H9 (cell line): ENCODE measurements at regions not wholly inside any gene's neighbourhood (a gene's known extent, or its start where the extent isn't known, plus 50 kb on each side); places are given as distances from the start of the nearest gene placed in this dataset.

Source experiments
- DNase-seq: peaks from one replicate; pipeline ENCODE4 v3.0.0-alpha.2; 2017
- H2AFZ ChIP-seq: one replicate; pipeline ENCODE4 v1.6.1; 2013; ENCODE audit warnings: mild to moderate bottlenecking, low read length, control low read depth, moderate library complexity
- H2AK5ac ChIP-seq: 2 replicates; pipeline ENCODE4 v1.6.1; 2013; ENCODE audit warnings: low read length, control low read depth, mixed read lengths; ENCODE audit not compliant: insufficient read length
- H2BK120ac ChIP-seq: one replicate; pipeline ENCODE4 v1.6.1; 2013; ENCODE audit warnings: low read depth, mild to moderate bottlenecking, low read length, control low read depth, inconsistent platforms; ENCODE audit not compliant: poor library complexity, severe bottlenecking
- H2BK12ac ChIP-seq: 2 replicates; pipeline ENCODE4 v1.6.1; 2013; ENCODE audit warnings: low read length, control low read depth, mixed read lengths, low read depth; ENCODE audit not compliant: insufficient read length
- H2BK15ac ChIP-seq: 2 replicates; pipeline ENCODE4 v1.6.1; 2013; ENCODE audit warnings: low read depth, low read length, control low read depth
- H2BK20ac ChIP-seq: one replicate; pipeline ENCODE4 v1.6.1; 2013; ENCODE audit warnings: low read depth, mild to moderate bottlenecking, low read length, control low read depth, inconsistent platforms; ENCODE audit not compliant: poor library complexity, severe bottlenecking
- H2BK5ac ChIP-seq: 2 replicates; pipeline ENCODE4 v1.6.1; 2013; ENCODE audit warnings: low read length, control low read depth, mixed read lengths; ENCODE audit not compliant: insufficient read length
- H3K14ac ChIP-seq: 2 replicates; pipeline ENCODE4 v1.6.1; 2013; ENCODE audit warnings: low read length, control low read depth; ENCODE audit not compliant: insufficient read depth
- H3K18ac ChIP-seq: 2 replicates; pipeline ENCODE4 v1.6.1; 2013; ENCODE audit warnings: low read depth, mild to moderate bottlenecking, mixed read lengths, low read length, control low read depth; ENCODE audit not compliant: insufficient read length
- H3K23ac ChIP-seq: 2 replicates; pipeline ENCODE4 v1.6.1; 2013; ENCODE audit warnings: low read length, control low read depth, mixed read lengths, low read depth; ENCODE audit not compliant: insufficient read length
- H3K23me2 ChIP-seq: 2 replicates; pipeline ENCODE4 v1.6.1; 2013; ENCODE audit warnings: low read depth, mild to moderate bottlenecking, mixed read lengths, low read length, control low read depth; ENCODE audit not compliant: insufficient read length, poor library complexity, severe bottlenecking
- H3K27ac ChIP-seq: 2 replicates; pipeline ENCODE4 v1.5.1; 2013; ENCODE audit warnings: low read length, control low read depth, mixed read lengths, low read depth; ENCODE audit not compliant: insufficient read length
- H3K27me3 ChIP-seq: 2 replicates; pipeline ENCODE4 v1.6.1; 2013; ENCODE audit warnings: low read length, control low read depth, inconsistent platforms; ENCODE audit not compliant: insufficient read depth
- H3K4ac ChIP-seq: 2 replicates; pipeline ENCODE4 v1.6.1; 2013; ENCODE audit warnings: low read depth, mild to moderate bottlenecking, control low read depth, inconsistent platforms, low read length, moderate library complexity
- H3K4me1 ChIP-seq: 2 replicates; pipeline ENCODE4 v1.6.1; 2013; ENCODE audit warnings: low read length, control low read depth, inconsistent platforms; ENCODE audit not compliant: insufficient read depth
- H3K4me2 ChIP-seq: 2 replicates; pipeline ENCODE4 v1.6.1; 2013; ENCODE audit warnings: low read length, control low read depth, mixed read lengths; ENCODE audit not compliant: insufficient read length, insufficient read depth
- H3K56ac ChIP-seq: 2 replicates; pipeline ENCODE4 v1.6.1; 2013; ENCODE audit warnings: low read depth, mild to moderate bottlenecking, mixed read lengths, low read length, control low read depth; ENCODE audit not compliant: insufficient read length
- H3K79me1 ChIP-seq: 2 replicates; pipeline ENCODE4 v1.6.1; 2013; ENCODE audit warnings: low read depth, mild to moderate bottlenecking, moderate library complexity, low read length, control low read depth, inconsistent platforms; ENCODE audit not compliant: insufficient read depth, poor library complexity, severe bottlenecking
- H3K79me2 ChIP-seq: 2 replicates; pipeline ENCODE4 v1.6.1; 2013; ENCODE audit warnings: low read length, control low read depth, inconsistent platforms; ENCODE audit not compliant: insufficient read depth
- H3K9ac ChIP-seq: 2 replicates; pipeline ENCODE4 v1.6.1; 2013; ENCODE audit warnings: low read length, control low read depth, mixed read lengths; ENCODE audit not compliant: insufficient read length; ENCODE audit errors: extremely low read depth
- H3K9me3 ChIP-seq: one replicate; pipeline ENCODE4 v1.6.1; 2013; ENCODE audit warnings: low read depth, low read length, inconsistent platforms; ENCODE audit not compliant: control insufficient read depth
- H3T11ph ChIP-seq: one replicate; pipeline ENCODE4 v1.6.1; 2013; ENCODE audit warnings: mild to moderate bottlenecking, low read length, control low read depth, inconsistent platforms
- H4K20me1 ChIP-seq: one replicate; pipeline ENCODE4 v1.6.1; 2013; ENCODE audit not compliant: control insufficient read depth, insufficient read length, insufficient read depth
- H4K5ac ChIP-seq: 2 replicates; pipeline ENCODE4 v1.6.1; 2013; ENCODE audit warnings: low read depth, mild to moderate bottlenecking, mixed read lengths, low read length, control low read depth; ENCODE audit not compliant: insufficient read length
- H4K8ac ChIP-seq: replicated peaks from 2 replicates; pipeline ENCODE4 v1.6.1; 2013; ENCODE audit warnings: low read length, control low read depth, mixed read lengths, low read depth; ENCODE audit not compliant: insufficient read length
- H4K91ac ChIP-seq: 2 replicates; pipeline ENCODE4 v1.6.1; 2013; ENCODE audit warnings: low read depth, mild to moderate bottlenecking, moderate library complexity, mixed read lengths, low read length, control low read depth; ENCODE audit not compliant: insufficient read length
- H3K27ac Mint-ChIP-seq, 3 experiments: 2 replicates in 2 of 3; 3 replicates in 1 of 3; pipeline ENCODE4 v1.8.0; 2020 to 2021; ENCODE audit warnings: mixed read lengths in 3 of 3, mild to moderate bottlenecking in 1 of 3, moderate library complexity in 1 of 3
- H3K27me3 Mint-ChIP-seq: 2 replicates; pipeline ENCODE4 v1.8.0; 2021; ENCODE audit warnings: low read depth, mild to moderate bottlenecking, moderate library complexity, mixed read lengths
- H3K36me3 Mint-ChIP-seq, 3 experiments: 2 replicates in 2 of 3; 3 replicates in 1 of 3; pipeline ENCODE4 v1.8.0; 2020 to 2021; ENCODE audit warnings: low read depth in 3 of 3, mixed read lengths in 3 of 3; ENCODE audit not compliant: insufficient read depth in 1 of 3
- H3K4me1 Mint-ChIP-seq, 2 experiments: 2 replicates each; pipeline ENCODE4 v1.8.0; 2020; ENCODE audit warnings: mixed read lengths in 2 of 2
- H3K4me3 Mint-ChIP-seq, 2 experiments: 2 replicates in 1 of 2; 3 replicates in 1 of 2; pipeline ENCODE4 v1.8.0; 2020 to 2021; ENCODE audit warnings: mild to moderate bottlenecking in 2 of 2, mixed read lengths in 2 of 2, moderate library complexity in 1 of 2
- H3K9me3 Mint-ChIP-seq, 2 experiments: 2 replicates in 1 of 2; 3 replicates in 1 of 2; pipeline ENCODE4 v1.8.0; 2020; ENCODE audit warnings: mild to moderate bottlenecking in 2 of 2, mixed read lengths in 2 of 2, moderate library complexity in 1 of 2
- CTCF ChIP-seq: fragments of 200-600 bp; sonication (generic); conservative IDR thresholded peaks from 3 replicates; pipeline ENCODE4 v1.8.0; 2021; ENCODE audit warnings: antibody characterized with exemption, mild to moderate bottlenecking
- WGBS: extraction: QIAGEN DNeasy Blood & Tissue Kit; methylation state at CpG from one replicate; pipeline ENCODE4 v1.1.7; 2013; ENCODE audit warnings: missing lambda C conversion rate, low lambda C conversion rate, mixed read lengths; ENCODE audit not compliant: insufficient read length; ENCODE audit errors: extremely low coverage; 5-methylcytosine and 5-hydroxymethylcytosine counted together

- WGBS = no CpG with 5 or more reads among the region's 11 CpGs
- H3K56ac ChIP-seq = no peak overlapping the region
- no peak overlapping the region for H3K4me2 ChIP-seq
- no peak overlapping the region for H2BK15ac ChIP-seq
- no peak overlapping the region for H3K14ac ChIP-seq
- H3K23ac ChIP-seq = no peak overlapping the region
- no peaks in the 10 kb centered on the region for H3K79me1 ChIP-seq
- Mint-ChIP-seq H3K27ac (no peak overlapping the region), H3K36me3 (no peaks in the 10 kb centered on the region), H3K4me1 (peaks cover 9 to 12% of the 10 kb centered on the region in 2 experiments; a peak in 3 of 4 replicates), H3K27me3 (no peaks in the 10 kb centered on the region), H3K9me3 (peaks cover 0 to 2% of the 10 kb centered on the region in 2 experiments; a peak in 3 of 5 replicates), H3K4me3 (no peak overlapping the region)
- H2BK5ac ChIP-seq = no peak overlapping the region
- H3K4me1 ChIP-seq = no peaks in the 10 kb centered on the region
- no peak for TF ChIP-seq CTCF
- no peak overlapping the region for H2AFZ ChIP-seq
- H4K5ac ChIP-seq = no peak overlapping the region
- no peak overlapping the region for H4K8ac ChIP-seq
- H4K91ac ChIP-seq = no peak overlapping the region
- no peak overlapping the region for H3K4ac ChIP-seq
- H3K9me3 ChIP-seq = no peaks in the 10 kb centered on the region
- H3T11ph ChIP-seq = no peak overlapping the region
- H2BK12ac ChIP-seq = no peak overlapping the region
- no peak overlapping the region for H2BK20ac ChIP-seq
- no peak overlapping the region for H2BK120ac ChIP-seq
- H2AK5ac ChIP-seq = no peak overlapping the region
- peak overlapping the region; percentile 27 for H3K18ac ChIP-seq
- DNase-seq = peak; percentile 38
- no peaks in the 10 kb centered on the region for H3K79me2 ChIP-seq
- H3K23me2 ChIP-seq = no peaks in the 10 kb centered on the region
- H4K20me1 ChIP-seq = no peaks in the 10 kb centered on the region
- H3K27ac ChIP-seq = no peak overlapping the region
- no peaks in the 10 kb centered on the region for H3K27me3 ChIP-seq
- no peak overlapping the region for H3K9ac ChIP-seq
Observed at GRCh38 chr11:35083431-35084238, 55.3 kb upstream of the CD44 start.
